Nephron progenitor cell (in vitro differentiated cells): ENCODE measurements at regions not wholly inside any gene's neighbourhood (a gene's known extent, or its start where the extent isn't known, plus 50 kb on each side); places are given as distances from the start of the nearest gene placed in this dataset.

Experiments used
- DNase-seq: peaks from one replicate; pipeline ENCODE4 v3.0.0; 2021
- H3K27ac Mint-ChIP-seq: 2 replicates; pipeline ENCODE4 v1.8.0; 2021; ENCODE audit warnings: mild to moderate bottlenecking, moderate library complexity, mixed read lengths
- H3K27me3 Mint-ChIP-seq: 2 replicates; pipeline ENCODE4 v1.8.0; 2021; ENCODE audit warnings: mild to moderate bottlenecking, low read depth, mixed read lengths; ENCODE audit not compliant: poor library complexity
- H3K36me3 Mint-ChIP-seq: 2 replicates; pipeline ENCODE4 v1.8.0; 2021; ENCODE audit warnings: low read depth, mixed read lengths
- H3K4me1 Mint-ChIP-seq: 2 replicates; pipeline ENCODE4 v1.8.0; 2021; ENCODE audit warnings: mixed read lengths
- H3K4me3 Mint-ChIP-seq: 2 replicates; pipeline ENCODE4 v1.8.0; 2021; ENCODE audit warnings: mild to moderate bottlenecking, moderate library complexity, mixed read lengths
- H3K9me3 Mint-ChIP-seq: 2 replicates; pipeline ENCODE4 v1.8.0; 2021; ENCODE audit warnings: mild to moderate bottlenecking, moderate library complexity, mixed read lengths
- TF ChIP-seq, protein P1 (sequence below): fragments of 200-600 bp; sonication (generic); IDR thresholded peaks from 2 replicates; pipeline ENCODE4 v1.5.0; 2021; ENCODE audit warnings: antibody characterized with exemption

DNA sequence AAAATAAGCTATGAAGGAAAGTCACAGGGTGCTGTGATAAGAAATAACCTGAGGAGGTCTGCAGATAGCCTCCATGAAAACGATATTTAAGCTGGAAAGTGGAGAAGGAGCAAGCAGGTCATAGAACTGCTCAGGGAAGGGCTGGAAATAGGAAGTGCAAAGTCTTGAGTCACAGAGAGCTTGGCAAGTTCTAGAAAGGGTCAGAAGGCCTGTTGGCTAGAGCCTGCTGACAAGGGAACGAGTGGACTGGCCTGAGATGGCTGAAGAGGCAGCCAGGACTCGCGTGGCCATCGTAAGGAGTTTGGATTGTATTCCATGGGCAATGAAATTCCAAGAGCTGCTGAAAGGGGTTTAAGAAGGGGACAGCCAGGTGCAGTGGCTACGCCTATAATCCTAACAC, 64.7 kb upstream of the IL12A start:
- no peak overlapping the region for H3K27ac Mint-ChIP-seq
- no peaks in the 10 kb centered on the region for H3K9me3 Mint-ChIP-seq
- H3K4me3 Mint-ChIP-seq = no peak overlapping the region
- no peak for DNase-seq
- H3K36me3 Mint-ChIP-seq = no peaks in the 10 kb centered on the region
- H3K4me1 Mint-ChIP-seq = peaks cover 6% of the 10 kb centered on the region
- H3K27me3 Mint-ChIP-seq = peaks cover 6% of the 10 kb centered on the region
- TF ChIP-seq, protein P1, sequence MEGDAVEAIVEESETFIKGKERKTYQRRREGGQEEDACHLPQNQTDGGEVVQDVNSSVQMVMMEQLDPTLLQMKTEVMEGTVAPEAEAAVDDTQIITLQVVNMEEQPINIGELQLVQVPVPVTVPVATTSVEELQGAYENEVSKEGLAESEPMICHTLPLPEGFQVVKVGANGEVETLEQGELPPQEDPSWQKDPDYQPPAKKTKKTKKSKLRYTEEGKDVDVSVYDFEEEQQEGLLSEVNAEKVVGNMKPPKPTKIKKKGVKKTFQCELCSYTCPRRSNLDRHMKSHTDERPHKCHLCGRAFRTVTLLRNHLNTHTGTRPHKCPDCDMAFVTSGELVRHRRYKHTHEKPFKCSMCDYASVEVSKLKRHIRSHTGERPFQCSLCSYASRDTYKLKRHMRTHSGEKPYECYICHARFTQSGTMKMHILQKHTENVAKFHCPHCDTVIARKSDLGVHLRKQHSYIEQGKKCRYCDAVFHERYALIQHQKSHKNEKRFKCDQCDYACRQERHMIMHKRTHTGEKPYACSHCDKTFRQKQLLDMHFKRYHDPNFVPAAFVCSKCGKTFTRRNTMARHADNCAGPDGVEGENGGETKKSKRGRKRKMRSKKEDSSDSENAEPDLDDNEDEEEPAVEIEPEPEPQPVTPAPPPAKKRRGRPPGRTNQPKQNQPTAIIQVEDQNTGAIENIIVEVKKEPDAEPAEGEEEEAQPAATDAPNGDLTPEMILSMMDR = no peak

DNA sequence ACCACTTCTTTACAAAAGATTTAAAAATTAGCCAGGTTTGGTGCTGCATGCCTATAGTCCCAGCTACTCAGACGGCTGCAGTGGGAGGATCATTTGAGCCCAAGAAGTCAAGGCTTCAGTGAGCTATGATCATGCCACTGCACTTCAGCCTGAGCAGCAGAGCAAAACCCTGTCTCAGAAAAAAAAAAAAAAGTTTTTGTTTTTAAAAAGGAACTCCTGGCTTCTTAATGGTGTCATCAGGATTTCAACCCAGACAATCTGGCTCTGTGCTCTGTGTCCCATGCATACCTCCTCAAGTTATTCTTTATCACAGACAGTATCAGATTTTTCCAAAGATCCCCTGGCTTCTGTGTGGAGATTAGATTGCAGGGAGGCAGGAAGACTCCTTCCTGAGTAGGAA, 64.2 kb upstream of the IL12A start:
- TF ChIP-seq, protein P1 = no peak
- Mint-ChIP-seq H3K27ac (peak overlapping the region; percentile 77), H3K27me3 (peaks cover 10% of the 10 kb centered on the region), H3K4me3 (no peak overlapping the region), H3K9me3 (no peaks in the 10 kb centered on the region), H3K36me3 (no peaks in the 10 kb centered on the region), H3K4me1 (peaks cover 6% of the 10 kb centered on the region)
- DNase-seq = no peak

DNA sequence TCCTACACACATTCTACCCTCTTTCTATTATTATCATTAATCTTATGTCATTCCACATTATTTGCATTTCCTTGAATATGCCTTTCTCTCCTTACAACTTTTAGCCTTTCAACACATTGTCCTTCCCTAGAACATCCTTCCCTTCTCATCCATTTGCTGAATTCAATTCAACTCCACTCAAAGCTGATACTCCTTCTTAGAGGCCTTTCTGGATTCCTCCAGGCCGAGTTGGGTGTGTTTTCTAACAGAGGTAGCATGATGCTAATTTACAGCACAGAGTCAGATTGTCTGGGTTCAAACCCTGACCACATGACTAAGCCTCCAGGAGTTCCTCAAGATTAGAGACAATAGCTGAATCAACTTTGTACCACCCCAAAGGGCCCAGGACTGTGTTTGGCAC, 63.4 kb upstream of the IL12A start:
- peaks cover 6% of the 10 kb centered on the region for H3K4me1 Mint-ChIP-seq
- peaks cover 10% of the 10 kb centered on the region for H3K27me3 Mint-ChIP-seq
- H3K27ac Mint-ChIP-seq = no peak overlapping the region
- no peak overlapping the region for H3K4me3 Mint-ChIP-seq
- DNase-seq = no peak
- no peaks in the 10 kb centered on the region for H3K36me3 Mint-ChIP-seq
- TF ChIP-seq, protein P1 = no peak
- H3K9me3 Mint-ChIP-seq = no peaks in the 10 kb centered on the region

DNA sequence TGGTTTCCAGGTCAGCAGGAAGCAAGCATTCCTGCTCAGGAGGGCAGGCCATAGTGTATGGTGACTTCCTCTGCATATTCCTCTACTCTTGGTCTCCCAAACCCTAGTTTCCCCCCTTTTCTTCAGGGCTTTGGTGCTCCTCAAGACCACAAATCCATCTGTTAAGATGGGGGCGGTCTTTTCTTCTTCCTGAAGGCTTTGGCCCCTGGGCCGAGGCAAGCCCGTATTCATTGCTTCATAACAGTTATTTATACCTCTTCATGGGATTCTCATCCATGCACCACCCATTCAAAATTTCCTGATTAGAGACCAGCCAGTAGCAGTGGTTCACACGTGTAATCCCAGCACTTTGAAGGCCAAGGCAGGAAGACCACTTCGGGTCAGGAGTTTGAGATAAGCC, 62.1 kb upstream of the IL12A start:
- H3K27ac Mint-ChIP-seq = no peak overlapping the region

DNA sequence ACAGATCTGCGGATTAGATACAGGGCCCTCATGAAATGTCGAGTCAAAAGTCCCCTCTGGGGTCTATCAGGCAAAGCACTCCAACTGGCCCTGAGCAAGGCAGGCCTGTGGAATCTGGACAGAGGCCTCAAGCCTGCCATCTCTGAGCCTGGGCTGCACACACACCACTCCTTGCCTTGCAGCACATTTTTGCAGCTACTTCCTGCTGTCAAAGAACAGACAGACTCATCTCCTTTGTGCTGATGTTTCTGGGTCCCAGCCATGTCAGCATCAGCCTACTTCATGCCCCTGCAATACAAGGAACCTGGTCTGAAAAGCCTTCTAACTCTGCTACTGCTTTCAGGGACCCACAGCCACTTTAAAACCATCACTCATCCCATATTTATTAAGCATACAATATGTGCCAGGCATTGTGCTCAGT, 60.6 kb upstream of the IL12A start:
- H3K4me3 Mint-ChIP-seq = no peak overlapping the region
- H3K27me3 Mint-ChIP-seq = peaks cover 8% of the 10 kb centered on the region
- no peak overlapping the region for H3K27ac Mint-ChIP-seq
- H3K36me3 Mint-ChIP-seq = peaks cover 2% of the 10 kb centered on the region
- H3K4me1 Mint-ChIP-seq = peaks cover 6% of the 10 kb centered on the region
- TF ChIP-seq, protein P1 = no peak
- peaks cover 9% of the 10 kb centered on the region for H3K9me3 Mint-ChIP-seq
- no peak for DNase-seq

More for the DNA sequence above, 62.1 kb upstream of the IL12A start:
- Mint-ChIP-seq H3K4me1 (peaks cover 6% of the 10 kb centered on the region), H3K36me3 (no peaks in the 10 kb centered on the region), H3K27me3 (peaks cover 7% of the 10 kb centered on the region), H3K9me3 (no peaks in the 10 kb centered on the region), H3K4me3 (no peak overlapping the region)
- DNase-seq = no peak
- TF ChIP-seq, protein P1 = no peak

DNA sequence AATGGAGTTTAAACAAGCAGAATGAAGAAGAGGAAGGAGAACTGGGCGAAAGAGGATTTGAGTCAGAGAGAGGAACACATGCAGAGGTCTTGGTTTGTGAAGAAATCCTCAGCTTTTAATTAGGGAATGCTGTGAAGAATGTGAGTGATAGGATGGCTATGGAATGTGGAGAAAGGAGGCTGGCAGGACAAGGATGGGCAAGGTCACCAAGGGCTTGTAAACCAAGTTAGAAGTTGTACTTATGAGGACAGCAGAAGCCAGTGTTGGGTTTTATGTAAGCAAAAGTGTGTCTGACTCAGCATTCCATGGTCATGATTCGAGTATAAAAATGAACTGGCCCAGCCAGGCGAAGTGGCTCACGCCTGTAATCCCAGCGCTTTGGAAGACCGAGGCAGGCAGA, 60.0 kb upstream of the IL12A start:
- Mint-ChIP-seq H3K4me3 (no peak overlapping the region), H3K27ac (peak overlapping the region; percentile 5), H3K27me3 (peaks cover 10% of the 10 kb centered on the region), H3K36me3 (peaks cover 4% of the 10 kb centered on the region), H3K4me1 (peaks cover 6% of the 10 kb centered on the region), H3K9me3 (peaks cover 15% of the 10 kb centered on the region)
- no peak for DNase-seq
- TF ChIP-seq, protein P1 = no peak
